ENCODE measurements at regions not wholly inside any gene's neighbourhood (a gene's known extent, or its start where the extent isn't known, plus 50 kb on each side); places are given as distances from the start of the nearest gene placed in this dataset.

DNA sequence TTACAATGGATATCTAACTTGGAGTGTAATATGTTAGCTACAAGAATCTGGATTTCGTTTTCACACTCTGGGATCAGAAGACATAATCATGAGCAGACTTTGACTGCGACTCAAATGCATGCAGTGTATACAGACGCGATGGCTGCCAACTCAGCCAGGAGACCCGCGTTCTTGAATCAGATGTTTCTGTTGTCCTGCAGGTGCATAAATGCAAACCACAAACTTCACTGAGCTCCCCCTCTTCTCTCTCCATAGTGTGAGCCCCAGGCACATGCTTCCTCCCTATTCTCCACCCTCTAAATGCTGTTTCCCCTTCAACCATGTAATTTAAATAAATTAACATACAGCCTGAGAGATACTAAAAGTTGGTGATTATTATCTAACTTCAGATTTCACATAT is 347.9 kb downstream of the DCHS2 start (continued):
- TF ChIP-seq, protein P1, sequence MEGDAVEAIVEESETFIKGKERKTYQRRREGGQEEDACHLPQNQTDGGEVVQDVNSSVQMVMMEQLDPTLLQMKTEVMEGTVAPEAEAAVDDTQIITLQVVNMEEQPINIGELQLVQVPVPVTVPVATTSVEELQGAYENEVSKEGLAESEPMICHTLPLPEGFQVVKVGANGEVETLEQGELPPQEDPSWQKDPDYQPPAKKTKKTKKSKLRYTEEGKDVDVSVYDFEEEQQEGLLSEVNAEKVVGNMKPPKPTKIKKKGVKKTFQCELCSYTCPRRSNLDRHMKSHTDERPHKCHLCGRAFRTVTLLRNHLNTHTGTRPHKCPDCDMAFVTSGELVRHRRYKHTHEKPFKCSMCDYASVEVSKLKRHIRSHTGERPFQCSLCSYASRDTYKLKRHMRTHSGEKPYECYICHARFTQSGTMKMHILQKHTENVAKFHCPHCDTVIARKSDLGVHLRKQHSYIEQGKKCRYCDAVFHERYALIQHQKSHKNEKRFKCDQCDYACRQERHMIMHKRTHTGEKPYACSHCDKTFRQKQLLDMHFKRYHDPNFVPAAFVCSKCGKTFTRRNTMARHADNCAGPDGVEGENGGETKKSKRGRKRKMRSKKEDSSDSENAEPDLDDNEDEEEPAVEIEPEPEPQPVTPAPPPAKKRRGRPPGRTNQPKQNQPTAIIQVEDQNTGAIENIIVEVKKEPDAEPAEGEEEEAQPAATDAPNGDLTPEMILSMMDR (conservative IDR thresholded peaks at IDR 0.05; ENCODE audit: low read depth in 2 of 2) = no peak
- TF ChIP-seq EZH2phosphoT487 (IDR thresholded peaks at IDR 0.05; ENCODE audit: unreplicated experiment) = no peak
- no peak for TF ChIP-seq ZNF331 (CRISPR knock-in tag; IDR thresholded peaks at IDR 0.05; ENCODE audit: low read depth)
- TF ChIP-seq NANOG (IDR thresholded peaks at IDR 0.05; ENCODE audit: borderline replicate concordance) = no peak
- TF ChIP-seq, protein P2, sequence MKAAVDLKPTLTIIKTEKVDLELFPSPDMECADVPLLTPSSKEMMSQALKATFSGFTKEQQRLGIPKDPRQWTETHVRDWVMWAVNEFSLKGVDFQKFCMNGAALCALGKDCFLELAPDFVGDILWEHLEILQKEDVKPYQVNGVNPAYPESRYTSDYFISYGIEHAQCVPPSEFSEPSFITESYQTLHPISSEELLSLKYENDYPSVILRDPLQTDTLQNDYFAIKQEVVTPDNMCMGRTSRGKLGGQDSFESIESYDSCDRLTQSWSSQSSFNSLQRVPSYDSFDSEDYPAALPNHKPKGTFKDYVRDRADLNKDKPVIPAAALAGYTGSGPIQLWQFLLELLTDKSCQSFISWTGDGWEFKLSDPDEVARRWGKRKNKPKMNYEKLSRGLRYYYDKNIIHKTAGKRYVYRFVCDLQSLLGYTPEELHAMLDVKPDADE (IDR thresholded peaks at IDR 0.05) = no peak
- no peak for TF ChIP-seq EZH2 (IDR thresholded peaks at IDR 0.05; ENCODE audit: low read depth, unreplicated experiment)
- TF ChIP-seq JUNB (IDR thresholded peaks at IDR 0.05; ENCODE audit: unreplicated experiment) = no peak
- TF ChIP-seq ZNF114 (CRISPR knock-in tag; IDR thresholded peaks at IDR 0.05) = no peak
- no peak for TF ChIP-seq POLR2AphosphoS5 (IDR thresholded peaks at IDR 0.05; ENCODE audit: low read depth)
- no peak for TF ChIP-seq CREB1 (CRISPR knock-in tag; IDR thresholded peaks at IDR 0.05; ENCODE audit: low read depth)

DNA sequence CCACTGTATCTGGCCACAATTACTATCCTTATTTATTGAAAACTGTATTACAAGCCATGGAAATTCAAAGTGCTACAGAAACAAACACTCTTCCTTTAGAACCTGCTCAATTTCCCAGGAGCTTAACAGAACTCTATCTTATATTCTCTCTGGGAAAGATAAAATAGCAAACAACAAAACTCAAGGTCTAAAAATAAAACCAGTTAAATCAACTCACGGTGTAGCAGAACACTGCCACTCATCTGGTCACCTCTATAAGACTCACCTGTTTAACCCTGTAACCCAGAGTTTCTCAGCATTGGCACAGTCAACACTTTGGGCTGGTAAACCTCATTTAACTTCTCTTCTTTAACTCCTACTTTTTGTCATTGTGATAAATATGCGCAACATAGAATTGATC is 348.9 kb downstream of the DCHS2 start:
- Histone ChIP-seq H3F3A (replicated peaks; ENCODE audit: low read depth) (no peaks in the 10 kb centered on the region), H4K20me1 (replicated peaks; ENCODE audit: insufficient read depth) (no peaks in the 10 kb centered on the region), H3K27ac (ENCODE audit: low read depth) (no peak overlapping the region), H2AFZ (no peak overlapping the region), H3K27me3 (ENCODE audit: insufficient read depth) (no peaks in the 10 kb centered on the region), H3K4me2 (no peak overlapping the region), H3K79me2 (replicated peaks; ENCODE audit: insufficient read depth) (no peaks in the 10 kb centered on the region), H3K4me1 (ENCODE audit: insufficient read depth) (peaks cover 11% of the 10 kb centered on the region; the same call in 1 of the 2 replicates), H3K36me3 (ENCODE audit: insufficient read depth) (no peaks in the 10 kb centered on the region), H3K9me2 (ENCODE audit: insufficient read depth) (no peaks in the 10 kb centered on the region), H3K4me3 (no peak overlapping the region)
- Mint-ChIP-seq H3K27ac (no peak overlapping the region), H3K36me3 (ENCODE audit: low read depth) (no peaks in the 10 kb centered on the region), H3K4me3 (no peak overlapping the region), H3K27me3 (ENCODE audit: insufficient read depth, low read depth, poor library complexity) (no peaks in the 10 kb centered on the region), H3K4me1 (peaks cover 17% of the 10 kb centered on the region), H3K9me3 (peaks cover 2% of the 10 kb centered on the region; the same call in 1 of the 3 replicates)
- no peak for DNase-seq (ENCODE audit: low spot score)
- no peak for ATAC-seq
- TF ChIP-seq EZH2 (IDR thresholded peaks at IDR 0.05; ENCODE audit: low read depth, unreplicated experiment) (no peak), POLR2AphosphoS5 (IDR thresholded peaks at IDR 0.05; ENCODE audit: low read depth) (no peak), ZNF114 (CRISPR knock-in tag; IDR thresholded peaks at IDR 0.05) (no peak), NANOG (IDR thresholded peaks at IDR 0.05; ENCODE audit: borderline replicate concordance) (no peak), ZNF331 (CRISPR knock-in tag; IDR thresholded peaks at IDR 0.05; ENCODE audit: low read depth) (no peak), CREB1 (CRISPR knock-in tag; IDR thresholded peaks at IDR 0.05; ENCODE audit: low read depth) (no peak), JUNB (IDR thresholded peaks at IDR 0.05; ENCODE audit: unreplicated experiment) (no peak)
- TF ChIP-seq, protein P3, sequence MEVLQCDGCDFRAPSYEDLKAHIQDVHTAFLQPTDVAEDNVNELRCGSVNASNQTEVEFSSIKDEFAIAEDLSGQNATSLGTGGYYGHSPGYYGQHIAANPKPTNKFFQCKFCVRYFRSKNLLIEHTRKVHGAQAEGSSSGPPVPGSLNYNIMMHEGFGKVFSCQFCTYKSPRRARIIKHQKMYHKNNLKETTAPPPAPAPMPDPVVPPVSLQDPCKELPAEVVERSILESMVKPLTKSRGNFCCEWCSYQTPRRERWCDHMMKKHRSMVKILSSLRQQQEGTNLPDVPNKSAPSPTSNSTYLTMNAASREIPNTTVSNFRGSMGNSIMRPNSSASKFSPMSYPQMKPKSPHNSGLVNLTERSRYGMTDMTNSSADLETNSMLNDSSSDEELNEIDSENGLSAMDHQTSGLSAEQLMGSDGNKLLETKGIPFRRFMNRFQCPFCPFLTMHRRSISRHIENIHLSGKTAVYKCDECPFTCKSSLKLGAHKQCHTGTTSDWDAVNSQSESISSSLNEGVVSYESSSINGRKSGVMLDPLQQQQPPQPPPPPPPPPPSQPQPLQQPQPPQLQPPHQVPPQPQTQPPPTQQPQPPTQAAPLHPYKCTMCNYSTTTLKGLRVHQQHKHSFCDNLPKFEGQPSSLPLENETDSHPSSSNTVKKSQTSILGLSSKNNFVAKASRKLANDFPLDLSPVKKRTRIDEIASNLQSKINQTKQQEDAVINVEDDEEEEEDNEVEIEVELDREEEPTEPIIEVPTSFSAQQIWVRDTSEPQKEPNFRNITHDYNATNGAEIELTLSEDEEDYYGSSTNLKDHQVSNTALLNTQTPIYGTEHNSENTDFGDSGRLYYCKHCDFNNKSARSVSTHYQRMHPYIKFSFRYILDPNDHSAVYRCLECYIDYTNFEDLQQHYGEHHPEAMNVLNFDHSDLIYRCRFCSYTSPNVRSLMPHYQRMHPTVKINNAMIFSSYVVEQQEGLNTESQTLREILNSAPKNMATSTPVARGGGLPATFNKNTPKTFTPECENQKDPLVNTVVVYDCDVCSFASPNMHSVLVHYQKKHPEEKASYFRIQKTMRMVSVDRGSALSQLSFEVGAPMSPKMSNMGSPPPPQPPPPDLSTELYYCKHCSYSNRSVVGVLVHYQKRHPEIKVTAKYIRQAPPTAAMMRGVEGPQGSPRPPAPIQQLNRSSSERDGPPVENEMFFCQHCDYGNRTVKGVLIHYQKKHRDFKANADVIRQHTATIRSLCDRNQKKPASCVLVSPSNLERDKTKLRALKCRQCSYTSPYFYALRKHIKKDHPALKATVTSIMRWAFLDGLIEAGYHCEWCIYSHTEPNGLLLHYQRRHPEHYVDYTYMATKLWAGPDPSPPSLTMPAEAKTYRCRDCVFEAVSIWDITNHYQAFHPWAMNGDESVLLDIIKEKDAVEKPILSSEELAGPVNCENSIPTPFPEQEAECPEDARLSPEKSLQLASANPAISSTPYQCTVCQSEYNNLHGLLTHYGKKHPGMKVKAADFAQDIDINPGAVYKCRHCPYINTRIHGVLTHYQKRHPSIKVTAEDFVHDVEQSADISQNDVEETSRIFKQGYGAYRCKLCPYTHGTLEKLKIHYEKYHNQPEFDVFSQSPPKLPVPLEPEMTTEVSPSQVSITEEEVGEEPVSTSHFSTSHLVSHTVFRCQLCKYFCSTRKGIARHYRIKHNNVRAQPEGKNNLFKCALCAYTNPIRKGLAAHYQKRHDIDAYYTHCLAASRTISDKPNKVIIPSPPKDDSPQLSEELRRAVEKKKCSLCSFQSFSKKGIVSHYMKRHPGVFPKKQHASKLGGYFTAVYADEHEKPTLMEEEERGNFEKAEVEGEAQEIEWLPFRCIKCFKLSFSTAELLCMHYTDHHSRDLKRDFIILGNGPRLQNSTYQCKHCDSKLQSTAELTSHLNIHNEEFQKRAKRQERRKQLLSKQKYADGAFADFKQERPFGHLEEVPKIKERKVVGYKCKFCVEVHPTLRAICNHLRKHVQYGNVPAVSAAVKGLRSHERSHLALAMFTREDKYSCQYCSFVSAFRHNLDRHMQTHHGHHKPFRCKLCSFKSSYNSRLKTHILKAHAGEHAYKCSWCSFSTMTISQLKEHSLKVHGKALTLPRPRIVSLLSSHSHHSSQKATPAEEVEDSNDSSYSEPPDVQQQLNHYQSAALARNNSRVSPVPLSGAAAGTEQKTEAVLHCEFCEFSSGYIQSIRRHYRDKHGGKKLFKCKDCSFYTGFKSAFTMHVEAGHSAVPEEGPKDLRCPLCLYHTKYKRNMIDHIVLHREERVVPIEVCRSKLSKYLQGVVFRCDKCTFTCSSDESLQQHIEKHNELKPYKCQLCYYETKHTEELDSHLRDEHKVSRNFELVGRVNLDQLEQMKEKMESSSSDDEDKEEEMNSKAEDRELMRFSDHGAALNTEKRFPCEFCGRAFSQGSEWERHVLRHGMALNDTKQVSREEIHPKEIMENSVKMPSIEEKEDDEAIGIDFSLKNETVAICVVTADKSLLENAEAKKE (CRISPR knock-in tag; IDR thresholded peaks at IDR 0.05) = no peak
- TF ChIP-seq, protein P2 (IDR thresholded peaks at IDR 0.05) = no peak
- TF ChIP-seq, protein P1 (conservative IDR thresholded peaks at IDR 0.05; ENCODE audit: low read depth in 2 of 2) = no peak
